HK-2 (cell line): ENCODE measurements at regions not wholly inside any gene's neighbourhood (a gene's known extent, or its start where the extent isn't known, plus 50 kb on each side); places are given as distances from the start of the nearest gene placed in this dataset.

ENCODE experiments used
- DNase-seq: peaks from one replicate; pipeline ENCODE4 v3.0.0-alpha.2; 2018; ENCODE audit not compliant: unreplicated experiment

- no peak for DNase-seq
Measured at GRCh38 chrX:43008356-43008755, 230.4 kb upstream of the PPP1R2C start.

GRCh38 chrX:43016021-43016420, 238.1 kb upstream of the PPP1R2C start:
- no peak for DNase-seq

GRCh38 chrX:43018031-43018430, 240.1 kb upstream of the PPP1R2C start:
- no peak for DNase-seq

GRCh38 chrX:43019021-43019420, 241.1 kb upstream of the PPP1R2C start:
- DNase-seq = no peak

GRCh38 chrX:43025806-43026315, 247.9 kb upstream of the PPP1R2C start:
- no peak for DNase-seq

- no peak for DNase-seq
Measured at GRCh38 chrX:43064096-43064495, 286.1 kb upstream of the PPP1R2C start.

- no peak for DNase-seq
Measured at GRCh38 chrX:43065978-43066377, 288.0 kb upstream of the PPP1R2C start.

- no peak for DNase-seq
Measured at GRCh38 chrX:43068639-43069038, 290.7 kb upstream of the PPP1R2C start.

GRCh38 chrX:43083016-43083415, 305.1 kb upstream of the PPP1R2C start:
- DNase-seq = no peak

- DNase-seq = no peak
Measured at GRCh38 chrX:43087830-43088229, 309.9 kb upstream of the PPP1R2C start.

- DNase-seq = no peak
Measured at GRCh38 chrX:43096830-43097229, 318.9 kb upstream of the PPP1R2C start.

- no peak for DNase-seq
Measured at GRCh38 chrX:43106009-43106408, 328.0 kb upstream of the PPP1R2C start.

- no peak for DNase-seq
Measured at GRCh38 chrX:43108828-43109227, 330.9 kb upstream of the PPP1R2C start.

GRCh38 chrX:43121637-43122036, 343.7 kb upstream of the PPP1R2C start:
- DNase-seq = no peak

GRCh38 chrX:43139645-43140044, 361.7 kb upstream of the PPP1R2C start:
- no peak for DNase-seq

- no peak for DNase-seq
Measured at GRCh38 chrX:43140582-43140981, 362.6 kb upstream of the PPP1R2C start.

- no peak for DNase-seq
Measured at GRCh38 chrX:43141885-43142284, 363.9 kb upstream of the PPP1R2C start.

- DNase-seq = no peak
Measured at GRCh38 chrX:43148305-43148704, 370.3 kb upstream of the PPP1R2C start.

GRCh38 chrX:43165343-43165920, 387.5 kb upstream of the PPP1R2C start:
- no peak for DNase-seq

GRCh38 chrX:43166874-43167273, 388.9 kb upstream of the PPP1R2C start:
- no peak for DNase-seq

GRCh38 chrX:43175434-43175833, 397.5 kb upstream of the PPP1R2C start:
- no peak for DNase-seq

GRCh38 chrX:43176686-43177085, 398.7 kb upstream of the PPP1R2C start:
- no peak for DNase-seq

GRCh38 chrX:43188296-43188695, 410.3 kb upstream of the PPP1R2C start:
- no peak for DNase-seq

GRCh38 chrX:43211570-43211969, 433.6 kb upstream of the PPP1R2C start:
- DNase-seq = no peak
